Fibroblast of villous mesenchyme (primary cell): ENCODE measurements at regions not wholly inside any gene's neighbourhood (a gene's known extent, or its start where the extent isn't known, plus 50 kb on each side); places are given as distances from the start of the nearest gene placed in this dataset.

Experiments used
- DNase-seq: peaks from one replicate; pipeline ENCODE4 v3.0.0-alpha.2; 2010; ENCODE audit warnings: low read depth
- H3K4me3 ChIP-seq: 2 replicates; pipeline ENCODE4 v1.5.1; 2011; ENCODE audit warnings: low read depth, mild to moderate bottlenecking, low read length
- TF ChIP-seq, protein P1 (sequence below): IDR thresholded peaks from 2 replicates; pipeline ENCODE4 v1.5.1; 2012; ENCODE audit warnings: low read depth, mild to moderate bottlenecking, low read length; ENCODE audit not compliant: insufficient read depth

DNA sequence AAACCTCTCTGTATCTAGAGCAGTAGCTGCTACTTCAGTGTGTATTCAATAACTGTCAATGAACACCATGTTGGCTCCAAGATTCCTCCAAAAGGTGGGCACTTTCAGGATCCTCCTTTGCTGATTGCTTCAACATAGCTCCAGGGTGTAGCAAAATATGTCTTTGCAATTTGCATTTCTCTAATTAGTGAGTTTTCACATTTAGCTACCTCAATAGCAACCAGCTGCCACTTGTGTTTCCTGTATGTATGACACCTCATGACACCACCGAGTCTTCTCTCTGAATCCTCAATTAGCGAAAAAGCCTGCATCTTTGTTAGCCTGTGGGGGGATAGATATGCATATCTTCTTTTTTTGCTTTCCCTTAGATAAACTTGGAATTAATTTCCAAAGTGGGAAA is 898.3 kb upstream of the FAT3 start:
- DNase-seq = no peak
- no peak overlapping the region for H3K4me3 ChIP-seq
- TF ChIP-seq, protein P1, sequence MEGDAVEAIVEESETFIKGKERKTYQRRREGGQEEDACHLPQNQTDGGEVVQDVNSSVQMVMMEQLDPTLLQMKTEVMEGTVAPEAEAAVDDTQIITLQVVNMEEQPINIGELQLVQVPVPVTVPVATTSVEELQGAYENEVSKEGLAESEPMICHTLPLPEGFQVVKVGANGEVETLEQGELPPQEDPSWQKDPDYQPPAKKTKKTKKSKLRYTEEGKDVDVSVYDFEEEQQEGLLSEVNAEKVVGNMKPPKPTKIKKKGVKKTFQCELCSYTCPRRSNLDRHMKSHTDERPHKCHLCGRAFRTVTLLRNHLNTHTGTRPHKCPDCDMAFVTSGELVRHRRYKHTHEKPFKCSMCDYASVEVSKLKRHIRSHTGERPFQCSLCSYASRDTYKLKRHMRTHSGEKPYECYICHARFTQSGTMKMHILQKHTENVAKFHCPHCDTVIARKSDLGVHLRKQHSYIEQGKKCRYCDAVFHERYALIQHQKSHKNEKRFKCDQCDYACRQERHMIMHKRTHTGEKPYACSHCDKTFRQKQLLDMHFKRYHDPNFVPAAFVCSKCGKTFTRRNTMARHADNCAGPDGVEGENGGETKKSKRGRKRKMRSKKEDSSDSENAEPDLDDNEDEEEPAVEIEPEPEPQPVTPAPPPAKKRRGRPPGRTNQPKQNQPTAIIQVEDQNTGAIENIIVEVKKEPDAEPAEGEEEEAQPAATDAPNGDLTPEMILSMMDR = no peak

DNA sequence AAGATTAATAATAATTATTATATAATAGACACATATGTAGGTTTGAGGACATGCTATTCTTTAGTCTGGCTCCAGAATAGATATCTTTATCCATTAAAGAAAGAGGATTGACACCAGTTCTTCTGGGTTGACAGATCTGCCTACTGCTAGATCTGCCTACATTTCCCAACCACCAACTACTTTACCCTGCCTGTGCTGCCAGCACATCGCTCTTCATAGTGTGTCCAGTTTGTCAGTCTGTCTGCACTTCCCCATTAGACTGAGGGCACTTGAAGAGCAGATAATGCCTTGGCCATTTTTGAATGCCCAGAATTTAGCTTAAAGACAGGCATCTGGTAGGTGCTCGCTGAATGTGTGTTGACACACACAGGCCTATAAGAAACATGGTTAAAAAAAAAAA is 910.1 kb upstream of the FAT3 start:
- TF ChIP-seq, protein P1 = no peak
- no peak overlapping the region for H3K4me3 ChIP-seq
- DNase-seq = no peak

DNA sequence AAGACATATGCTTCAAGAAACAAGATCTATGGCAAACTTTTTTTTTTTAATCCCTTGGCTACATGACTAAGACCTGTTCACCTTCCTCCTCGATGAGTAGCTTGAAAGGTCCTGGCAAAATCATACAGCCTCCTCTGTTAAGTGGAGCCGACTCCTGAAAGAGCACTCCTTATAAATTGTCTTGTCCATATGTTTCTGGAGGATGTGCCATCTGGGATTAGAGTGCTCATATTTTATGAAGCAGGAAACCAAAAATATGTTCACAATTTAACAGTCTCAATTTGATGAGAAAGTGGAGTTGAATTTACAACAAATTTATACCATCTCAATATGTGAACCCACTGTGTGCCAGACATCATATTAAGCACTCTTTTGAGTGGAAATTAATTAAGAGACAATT is 912.1 kb upstream of the FAT3 start:
- no peak for DNase-seq
- TF ChIP-seq, protein P1 = no peak
- H3K4me3 ChIP-seq = no peak overlapping the region

DNA sequence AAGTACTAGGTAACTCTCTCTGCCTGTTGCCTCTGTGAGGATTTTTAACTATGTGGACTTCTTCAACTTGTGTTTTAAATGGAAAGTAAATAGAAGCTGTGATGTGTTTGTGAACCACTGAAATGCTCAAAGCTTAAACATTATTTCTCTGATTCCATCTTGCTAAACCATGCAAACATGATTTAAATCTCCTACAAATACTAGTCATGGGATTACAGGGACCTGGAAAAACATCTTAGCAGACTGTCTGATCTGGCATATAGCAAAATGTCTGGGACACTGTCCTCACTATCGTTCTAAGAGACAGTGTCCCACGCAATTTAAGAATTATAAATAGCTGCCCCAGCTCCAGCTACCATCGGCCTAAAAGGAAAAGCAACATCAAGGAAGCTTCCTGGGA is 914.5 kb upstream of the FAT3 start:
- H3K4me3 ChIP-seq = no peak overlapping the region
- no peak for DNase-seq
- TF ChIP-seq, protein P1 = no peak

DNA sequence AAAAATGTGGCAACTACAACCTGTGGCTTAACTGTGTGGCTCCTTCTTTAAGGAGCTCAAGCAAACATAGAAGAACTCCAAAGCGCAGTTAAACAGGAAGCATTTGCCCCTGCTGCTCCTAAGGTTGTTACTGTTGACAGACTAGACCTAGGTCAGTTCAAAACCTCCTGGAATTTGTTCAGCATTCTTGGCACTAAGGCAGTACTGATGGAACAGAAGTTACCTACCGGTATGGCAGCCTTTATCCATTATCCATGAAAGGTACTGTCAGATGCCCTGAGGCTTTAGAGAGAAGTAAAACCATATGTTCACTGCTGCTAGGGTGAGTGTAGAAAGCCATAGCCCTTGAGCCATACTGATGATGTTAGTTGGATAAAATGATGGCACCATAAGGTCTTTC is 916.5 kb upstream of the FAT3 start:
- H3K4me3 ChIP-seq = no peak overlapping the region
- no peak for DNase-seq
- TF ChIP-seq, protein P1 = no peak

DNA sequence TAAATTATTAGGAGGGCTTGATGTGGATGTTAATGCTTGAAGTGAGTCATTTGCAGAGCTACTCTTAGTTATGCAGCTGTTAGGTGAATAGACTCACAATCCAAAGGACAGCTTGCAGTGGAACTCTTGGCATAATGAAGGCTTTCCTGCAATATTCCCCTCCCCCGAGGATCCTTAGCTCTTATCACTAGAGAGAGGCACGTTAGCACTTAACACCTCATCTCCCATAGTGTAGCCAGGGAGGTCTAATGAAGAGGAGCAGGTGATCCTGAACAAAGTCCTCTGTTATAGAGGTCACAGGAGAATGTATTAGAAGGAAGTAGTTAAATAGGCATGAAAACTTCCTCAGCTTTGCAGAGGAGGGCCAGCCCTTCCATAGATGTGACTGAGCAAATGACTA is 919.2 kb upstream of the FAT3 start:
- no peak overlapping the region for H3K4me3 ChIP-seq
- TF ChIP-seq, protein P1 = no peak
- DNase-seq = no peak

DNA sequence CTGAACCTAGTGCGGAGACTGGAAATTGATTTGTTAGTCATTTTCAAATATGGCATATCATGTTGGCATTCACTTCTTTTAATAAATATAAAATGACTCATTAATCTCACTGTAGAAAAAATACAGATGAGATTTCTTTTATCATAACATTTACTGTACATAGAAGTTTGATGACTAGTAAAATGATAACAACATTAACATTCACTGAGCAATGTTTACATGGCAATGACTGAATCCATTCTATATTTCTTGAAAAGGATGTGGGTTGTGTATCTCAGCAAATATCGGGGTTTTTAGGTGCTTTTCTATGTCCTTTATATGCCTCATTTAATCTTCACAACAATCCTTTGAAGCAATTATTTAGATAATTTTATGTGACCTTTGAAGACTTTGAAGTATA is 920.9 kb upstream of the FAT3 start:
- DNase-seq = no peak
- no peak overlapping the region for H3K4me3 ChIP-seq
- TF ChIP-seq, protein P1 = no peak
